Panc1 (cell line): ENCODE measurements at regions not wholly inside any gene's neighbourhood (a gene's known extent, or its start where the extent isn't known, plus 50 kb on each side); places are given as distances from the start of the nearest gene placed in this dataset.

Experiments used
- ATAC-seq: fragments of 200-7000 bp; cut with Tn5 transposase; 2 replicates; pipeline ENCODE4 v1.9.1; 2020; ENCODE audit warnings: mild to moderate bottlenecking, moderate library complexity
- BruUV-seq: library from RNA; stranded (reverse); fragments of 400-500 nt; replicated peaks from 2 replicates; lab custom pipeline; 2021; lab: Mats Ljungman, UMichigan
- CTCF ChIA-PET: fragments of 300-600 bp; sonication (Branson Sonifier 250); formaldehyde crosslinking; loops from one replicate; lab custom pipeline; 2022; ENCODE audit warnings: antibody characterized with exemption; lab: Charles Lee
- POLR2A ChIA-PET: fragments of 300-600 bp; sonication (Branson Sonifier 250); formaldehyde crosslinking; loops from one replicate; lab custom pipeline; 2022; ENCODE audit warnings: antibody characterized with exemption; lab: Charles Lee
- DNase-seq: peaks from one replicate; pipeline ENCODE4 v3.0.0-alpha.2; 2010; ENCODE audit warnings: low read depth, low spot score
- H3K27ac ChIP-seq: 2 replicates; pipeline ENCODE4 v1.5.1; 2011; ENCODE audit warnings: mild to moderate bottlenecking, low read length, inconsistent platforms
- H3K27me3 ChIP-seq: fragments of 200-500 bp; sonication (Bioruptor generic); 2 replicates; pipeline ENCODE4 v1.6.0; 2014; ENCODE audit warnings: low read length, inconsistent platforms; ENCODE audit not compliant: control insufficient read depth, insufficient read depth
- H3K36me3 ChIP-seq: fragments of 200-500 bp; sonication (Bioruptor generic); 2 replicates; pipeline ENCODE4 v1.5.1; 2014; ENCODE audit warnings: inconsistent platforms, mild to moderate bottlenecking, low read length, moderate library complexity; ENCODE audit not compliant: control insufficient read depth, insufficient read depth
- H3K4me1 ChIP-seq: 2 replicates; pipeline ENCODE4 v1.5.1; 2011; ENCODE audit warnings: inconsistent platforms, mild to moderate bottlenecking, low read length, moderate library complexity; ENCODE audit not compliant: control insufficient read depth, insufficient read depth
- H3K4me3 ChIP-seq, 2 experiments: 2 replicates each; pipeline ENCODE4 v1.5.1; 2011 to 2012; ENCODE audit warnings: low read depth in 2 of 2, low read length in 2 of 2, mild to moderate bottlenecking in 2 of 2, inconsistent platforms in 1 of 2, moderate library complexity in 1 of 2
- H3K9me3 ChIP-seq: fragments of 200-500 bp; sonication (Bioruptor generic); 2 replicates; pipeline ENCODE4 v1.5.1; 2014; ENCODE audit warnings: low read depth, mild to moderate bottlenecking, inconsistent platforms, low read length, moderate library complexity; ENCODE audit not compliant: control insufficient read depth, insufficient read depth
- CTCF ChIP-seq: fragments of 450-650 bp; IDR thresholded peaks from 2 replicates; pipeline ENCODE4 v1.5.1; 2017; ENCODE audit warnings: mild to moderate bottlenecking
- POLR2AphosphoS5 ChIP-seq: IDR thresholded peaks from 2 replicates; pipeline ENCODE4 v1.6.1; 2012; ENCODE audit warnings: mild to moderate bottlenecking, low read depth, low read length, moderate library complexity
- REST ChIP-seq, 2 experiments: IDR thresholded peaks; 2 replicates each; pipeline ENCODE4 v1.6.1; 2011 to 2012; ENCODE audit warnings: low read depth in 2 of 2, control low read depth in 1 of 2, low read length in 1 of 2, mild to moderate bottlenecking in 1 of 2, moderate library complexity in 1 of 2; ENCODE audit not compliant: insufficient read depth in 1 of 2
- SIN3A ChIP-seq: IDR thresholded peaks from 2 replicates; pipeline ENCODE4 v1.6.1; 2012; ENCODE audit warnings: low read depth, mild to moderate bottlenecking, low read length, moderate library complexity, borderline replicate concordance; ENCODE audit not compliant: insufficient read depth
- TCF7L2 ChIP-seq: IDR thresholded peaks from 2 replicates; pipeline ENCODE4 v1.6.1; 2011; ENCODE audit warnings: mild to moderate bottlenecking, low read depth, low read length, inconsistent platforms
- in situ Hi-C: cut with HindIII; loops from 2 replicates; pipeline ENCODE4 v1.10.0; 2016; ENCODE audit warnings: low sequenced_read_pairs, low pct_unique_long_range_greater_than_20kb
- intact Hi-C: fragments of 100-400 bp; cut with micrococcal nuclease; formaldehyde crosslinking; loops from one replicate; pipeline ENCODE4 v1.10.0; 2022; ENCODE audit not compliant: unreplicated experiment

GRCh38 chr19:34838753-34839431, 65.9 kb upstream of the ZNF599 start:
- POLR2A ChIA-PET, result interaction anchor here (0.6 kb wide), 1 partner anchor 220 kb away, joined by 3 read pairs; no protein-coding TSS in a partner anchor
- DNase-seq, result no peak
- TF ChIP-seq TCF7L2 (no peak), CTCF (peak; percentile 84), REST (IDR thresholded peaks at IDR 0.05; ENCODE audit: insufficient read depth in 1 of 2, low read depth in 2 of 2, low read length in 1 of 2) (no peak)
- H3K27ac ChIP-seq, result no peak overlapping the region
- H3K9me3 ChIP-seq, result no peaks in the 10 kb centered on the region
- peaks cover 17% of the 10 kb centered on the region for H3K27me3 ChIP-seq
- no peaks in the 10 kb centered on the region for H3K4me1 ChIP-seq
- no TSS peak for BruUV-seq
- no peaks in the 10 kb centered on the region for H3K36me3 ChIP-seq
- intact Hi-C loops, result no loop called here
- in situ Hi-C loops, result no loop called here
- CTCF ChIA-PET, result interaction anchor here (0.6 kb wide), 1 partner anchor 88 kb away, joined by 3 read pairs; the partner anchor contains the start of gene ZNF30
- ATAC-seq, result peak; percentile 84
- peak overlapping the region in 1 of 2 experiments; percentile 25; a peak in 3 of 4 replicates for H3K4me3 ChIP-seq

- POLR2A ChIA-PET, result no interaction called here
- no peaks in the 10 kb centered on the region for H3K9me3 ChIP-seq
- BruUV-seq, result no TSS peak
- H3K27me3 ChIP-seq, result peaks cover 17% of the 10 kb centered on the region
- peak overlapping the region in 1 of 2 experiments; percentile 25; a peak in 3 of 4 replicates for H3K4me3 ChIP-seq
- H3K27ac ChIP-seq, result no peak overlapping the region
- in situ Hi-C loops (no loop called here), intact Hi-C loops (no loop called here)
- no peaks in the 10 kb centered on the region for H3K36me3 ChIP-seq
- H3K4me1 ChIP-seq, result no peaks in the 10 kb centered on the region
- ATAC-seq, result peak; percentile 70
- TF ChIP-seq CTCF (no peak), SIN3A (no peak), POLR2AphosphoS5 (no peak), TCF7L2 (no peak)
- CTCF ChIA-PET, result no interaction called here
- no peak for DNase-seq
Observed at GRCh38 chr19:34838248-34838647, 65.2 kb upstream of the ZNF599 start.
